Fibroblast of lung (primary cell): ENCODE measurements at regions not wholly inside any gene's neighbourhood (a gene's known extent, or its start where the extent isn't known, plus 50 kb on each side); places are given as distances from the start of the nearest gene placed in this dataset.

Experiments
- EZH2 ChIP-seq: IDR thresholded peaks from 2 replicates; pipeline ENCODE4 v1.5.1; 2012; ENCODE audit warnings: low read length, control low read depth, mild to moderate bottlenecking; ENCODE audit errors: missing control alignments
- TF ChIP-seq, protein P1 (sequence below), 2 donors: IDR thresholded peaks in 1 of 2; conservative IDR thresholded peaks in 1 of 2; 1 replicate in 1 of 2; 2 replicates in 1 of 2; pipeline ENCODE4 v1.5.1; 2011 to 2012; ENCODE audit warnings: low read length in 2 of 2, control low read depth in 1 of 2, inconsistent platforms in 1 of 2, low read depth in 1 of 2, mild to moderate bottlenecking in 1 of 2

DNA sequence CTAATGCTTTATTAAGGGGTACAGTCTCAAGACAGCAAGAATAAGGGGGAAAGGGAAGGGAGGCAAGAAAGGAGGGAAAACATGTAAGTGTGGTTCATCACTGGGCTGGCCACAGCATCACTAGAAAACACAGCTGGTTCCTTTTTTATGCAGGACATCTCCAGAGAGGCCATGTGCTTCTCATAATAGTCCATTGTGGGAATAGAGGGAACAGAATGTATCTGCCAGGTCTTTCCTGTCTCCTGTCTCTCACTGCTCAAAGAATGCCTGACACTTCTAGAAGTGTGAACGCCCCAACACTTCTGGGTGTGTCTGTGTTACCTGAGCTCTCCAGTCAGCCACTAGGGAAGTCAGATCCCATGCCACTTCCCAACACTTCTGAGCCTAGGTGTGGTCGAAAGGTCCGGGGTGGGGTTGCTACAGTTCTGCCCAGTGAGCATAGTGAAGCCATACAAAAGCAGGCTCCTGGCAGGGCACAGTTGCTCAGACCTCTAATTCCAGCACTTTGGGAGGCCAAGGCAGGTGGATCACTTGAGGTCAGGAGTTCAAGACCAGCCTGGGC lies 255.6 kb upstream of the SLC30A5 start:
- TF ChIP-seq, protein P1, sequence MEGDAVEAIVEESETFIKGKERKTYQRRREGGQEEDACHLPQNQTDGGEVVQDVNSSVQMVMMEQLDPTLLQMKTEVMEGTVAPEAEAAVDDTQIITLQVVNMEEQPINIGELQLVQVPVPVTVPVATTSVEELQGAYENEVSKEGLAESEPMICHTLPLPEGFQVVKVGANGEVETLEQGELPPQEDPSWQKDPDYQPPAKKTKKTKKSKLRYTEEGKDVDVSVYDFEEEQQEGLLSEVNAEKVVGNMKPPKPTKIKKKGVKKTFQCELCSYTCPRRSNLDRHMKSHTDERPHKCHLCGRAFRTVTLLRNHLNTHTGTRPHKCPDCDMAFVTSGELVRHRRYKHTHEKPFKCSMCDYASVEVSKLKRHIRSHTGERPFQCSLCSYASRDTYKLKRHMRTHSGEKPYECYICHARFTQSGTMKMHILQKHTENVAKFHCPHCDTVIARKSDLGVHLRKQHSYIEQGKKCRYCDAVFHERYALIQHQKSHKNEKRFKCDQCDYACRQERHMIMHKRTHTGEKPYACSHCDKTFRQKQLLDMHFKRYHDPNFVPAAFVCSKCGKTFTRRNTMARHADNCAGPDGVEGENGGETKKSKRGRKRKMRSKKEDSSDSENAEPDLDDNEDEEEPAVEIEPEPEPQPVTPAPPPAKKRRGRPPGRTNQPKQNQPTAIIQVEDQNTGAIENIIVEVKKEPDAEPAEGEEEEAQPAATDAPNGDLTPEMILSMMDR (conservative IDR thresholded peaks at IDR 0.05 in 1 of 2, IDR thresholded peaks at IDR 0.05 in 1 of 2; ENCODE audit: low read depth in 1 of 2, low read length in 2 of 2) = no peak
- TF ChIP-seq EZH2 = no peak
